ENCODE measurements at regions not wholly inside any gene's neighbourhood (a gene's known extent, or its start where the extent isn't known, plus 50 kb on each side); places are given as distances from the start of the nearest gene placed in this dataset.

DNA sequence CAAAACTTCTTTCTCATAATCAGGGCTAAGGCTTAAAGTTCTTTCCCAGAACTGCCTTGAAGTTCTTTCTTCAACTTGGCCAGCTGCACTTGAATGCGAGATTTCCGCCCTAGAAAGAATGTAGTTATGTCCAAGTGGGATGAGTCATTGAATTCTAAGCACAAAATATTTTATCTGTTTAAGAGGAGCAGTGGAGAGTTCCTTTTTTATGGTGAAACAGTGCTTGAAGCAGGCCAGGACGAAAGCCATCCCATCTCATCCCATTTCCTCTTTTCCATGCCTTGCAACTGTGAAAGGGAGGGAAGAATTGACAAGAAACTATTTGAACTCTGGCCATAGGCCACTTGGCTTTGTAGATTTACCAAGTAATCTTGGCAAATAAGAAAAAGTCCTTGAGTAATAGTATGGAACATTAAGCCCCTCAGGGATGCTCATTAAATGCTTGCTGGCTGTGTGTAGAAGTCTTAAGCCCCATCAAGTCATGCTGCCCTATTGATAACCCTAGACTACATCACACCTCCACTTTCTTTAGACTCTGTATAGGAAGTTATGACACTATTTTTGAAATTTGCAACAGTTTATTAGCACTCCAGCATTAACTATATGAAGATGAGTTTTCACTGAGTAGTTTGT is 174.5 kb downstream of the KCTD12 start:
- peak; percentile 97 for DNase-seq (ENCODE audit: low read depth)

DNA sequence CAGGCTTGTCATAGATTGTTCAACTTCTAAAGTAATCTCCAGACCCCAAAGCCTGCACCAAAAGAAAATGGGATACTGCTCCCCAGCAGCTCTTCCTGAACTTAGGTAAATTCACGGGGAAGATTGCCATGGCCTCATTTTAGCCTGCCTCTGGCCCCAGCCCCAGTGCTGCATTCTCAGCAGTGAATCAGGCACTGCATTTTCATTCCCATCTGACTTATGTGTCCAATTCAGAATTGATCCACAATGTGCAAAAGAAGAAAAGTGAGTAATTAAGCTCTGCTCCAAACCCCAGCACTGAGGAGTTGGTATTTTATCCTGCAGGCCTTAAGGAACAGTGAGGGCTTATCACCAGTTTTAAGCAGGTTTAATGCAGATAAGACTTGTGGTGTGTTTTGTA is 176.4 kb downstream of the KCTD12 start:
- no peak for DNase-seq (ENCODE audit: low read depth)

DNA sequence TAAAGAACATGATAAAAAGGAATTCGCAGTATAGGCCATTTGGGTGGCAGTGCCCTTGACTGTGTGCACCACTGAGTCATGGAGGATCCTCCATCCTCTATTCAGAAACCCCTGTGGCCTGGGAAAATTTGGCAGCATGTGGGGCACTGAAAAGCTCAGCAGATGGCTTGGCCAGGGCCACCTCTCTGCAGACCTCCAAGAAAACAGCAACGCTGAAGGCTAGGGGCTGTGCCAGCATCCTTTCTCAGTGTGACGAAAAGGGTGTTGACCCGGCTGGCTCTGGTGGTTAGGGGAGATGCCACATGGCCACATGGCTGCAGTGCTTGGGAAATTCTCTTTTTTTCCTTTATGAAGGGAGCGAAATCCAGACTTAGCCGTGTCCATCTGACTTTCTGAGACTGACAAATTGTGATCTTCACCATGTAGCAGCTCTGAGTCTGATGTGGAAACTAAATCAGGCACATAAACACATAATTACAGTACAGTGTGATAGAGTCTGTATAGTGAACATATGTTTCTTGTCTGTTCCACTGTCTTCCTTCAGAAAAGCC is 178.0 kb downstream of the KCTD12 start:
- peak; percentile 21 for DNase-seq (ENCODE audit: low read depth)

DNA sequence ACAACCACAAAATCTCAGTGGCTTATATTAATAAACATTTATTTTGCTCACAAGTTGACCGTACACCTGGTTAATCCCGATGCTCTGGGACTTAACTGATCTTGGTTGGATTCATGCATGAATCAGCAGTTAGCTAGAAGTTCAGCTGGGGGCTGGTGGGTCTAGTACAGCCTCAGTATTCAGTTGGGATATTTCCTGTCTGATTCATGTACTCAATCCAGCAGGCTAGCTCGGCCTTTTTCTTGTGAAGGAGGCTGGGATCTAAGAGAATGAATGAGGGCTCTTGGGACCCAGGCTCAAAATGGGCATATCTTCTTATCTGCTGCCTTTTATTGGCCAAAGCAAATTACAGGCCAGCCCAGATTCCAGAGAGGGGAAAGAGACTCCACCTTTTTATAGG is 178.8 kb downstream of the KCTD12 start:
- DNase-seq (ENCODE audit: low read depth), result no peak

DNA sequence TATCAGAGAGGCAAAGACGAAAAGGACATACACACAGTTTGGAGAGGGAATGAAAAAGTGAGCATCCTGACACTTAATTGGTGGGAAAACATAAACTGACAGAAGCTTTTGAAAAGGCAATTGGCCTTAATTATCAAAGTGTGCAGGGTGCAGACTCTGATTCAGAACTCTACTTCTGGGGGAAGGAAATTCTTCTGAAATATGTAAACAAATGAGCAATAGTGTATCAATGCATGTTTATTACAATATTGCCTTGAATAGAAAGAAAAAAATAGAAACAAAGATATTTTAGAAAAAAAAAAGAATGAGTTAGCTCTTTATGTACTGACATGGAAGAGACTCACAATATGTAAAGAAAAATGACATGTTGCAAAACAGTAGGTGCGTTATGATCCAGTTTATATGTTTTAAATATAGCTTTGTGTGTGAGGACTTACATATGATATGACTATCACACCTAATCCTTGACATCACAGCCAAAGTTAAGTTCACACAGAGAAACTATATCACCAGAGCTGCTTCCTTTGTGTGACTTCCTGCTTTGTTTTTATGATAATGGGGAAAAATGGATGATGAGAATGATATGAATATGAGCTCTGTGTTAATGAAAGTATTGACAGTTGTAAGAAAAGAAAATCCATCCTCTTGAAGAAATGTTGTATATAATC is 182.4 kb downstream of the KCTD12 start:
- DNase-seq (ENCODE audit: low read depth), result no peak

DNA sequence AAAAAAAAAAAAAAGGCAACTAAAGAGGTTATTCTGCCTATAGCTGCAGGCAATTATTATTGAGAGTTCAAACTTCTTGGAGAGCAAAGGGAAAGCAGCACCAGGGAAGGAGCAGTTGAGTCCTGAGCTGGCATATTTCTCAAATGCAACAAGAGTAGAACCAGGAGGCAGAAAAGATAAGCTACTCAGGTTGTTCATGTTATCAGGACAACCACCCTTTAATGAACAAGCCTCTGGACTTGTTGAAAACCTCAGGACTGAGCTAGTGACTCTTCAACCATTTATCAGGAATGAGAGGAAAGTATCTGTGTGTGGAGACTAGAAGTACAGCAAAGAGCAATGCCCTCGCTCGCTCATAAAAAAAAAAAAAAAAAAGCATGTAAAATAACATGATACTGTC is 183.0 kb downstream of the KCTD12 start:
- no peak for DNase-seq (ENCODE audit: low read depth)

DNA sequence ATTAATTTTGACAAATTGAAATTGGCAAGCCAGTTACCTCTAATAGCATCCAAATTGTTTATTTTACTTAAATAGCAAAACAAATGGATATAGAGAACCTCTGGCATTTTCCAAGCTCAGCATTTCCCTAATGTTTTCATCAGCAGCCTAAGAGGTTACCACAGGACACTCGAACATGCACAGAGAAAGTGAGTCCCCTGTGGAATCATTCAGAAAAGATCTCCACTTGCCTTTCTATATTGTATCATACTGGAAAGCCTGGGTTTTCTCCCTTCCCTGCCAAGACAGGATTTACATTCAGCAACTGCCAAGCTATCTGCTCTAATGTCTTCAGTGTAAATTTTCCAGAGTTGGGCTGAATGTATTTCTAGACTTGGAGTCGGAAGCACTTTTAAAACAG is 188.9 kb downstream of the KCTD12 start:
- peak; percentile 3 for DNase-seq (ENCODE audit: low read depth)

DNA sequence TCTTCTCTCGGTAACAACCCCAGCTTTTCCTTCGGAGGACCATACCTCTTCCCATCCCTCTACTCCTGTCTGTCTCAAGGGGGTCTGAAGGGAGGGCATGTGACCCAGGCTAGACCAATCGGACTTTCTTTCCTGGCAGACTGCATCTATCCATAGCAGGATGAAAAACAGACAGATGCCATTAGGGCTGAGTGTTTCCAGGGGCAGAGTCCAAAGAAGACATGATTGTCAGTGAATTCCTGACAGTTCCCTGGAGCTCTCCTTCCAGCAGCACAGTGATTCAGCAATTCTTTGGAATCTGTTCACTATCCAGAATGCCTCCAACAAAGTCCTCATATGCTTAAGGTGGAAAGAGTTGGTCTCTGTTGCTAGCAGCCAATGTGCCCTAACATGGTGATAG is 189.8 kb downstream of the KCTD12 start:
- peak; percentile 41 for DNase-seq (ENCODE audit: low read depth)

DNA sequence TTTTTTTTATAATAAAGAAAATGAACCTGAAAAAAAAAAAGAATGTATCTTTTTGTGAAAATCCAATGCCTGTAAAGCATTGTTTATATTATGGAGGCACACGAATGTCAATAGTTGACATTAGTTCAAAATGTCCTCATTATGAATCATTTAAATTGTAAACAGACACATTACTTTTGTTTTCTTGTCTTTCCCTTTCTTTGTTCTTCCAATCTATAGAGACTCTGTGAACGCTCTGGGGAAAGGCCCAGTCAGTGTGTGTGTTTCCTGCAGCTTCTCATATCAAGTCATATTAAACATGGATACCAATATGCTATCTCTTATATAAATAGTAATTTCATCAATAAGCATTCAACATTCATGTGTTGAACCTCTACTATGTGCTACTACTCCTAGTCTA is 193.1 kb downstream of the KCTD12 start:
- DNase-seq (ENCODE audit: low read depth), result no peak

DNA sequence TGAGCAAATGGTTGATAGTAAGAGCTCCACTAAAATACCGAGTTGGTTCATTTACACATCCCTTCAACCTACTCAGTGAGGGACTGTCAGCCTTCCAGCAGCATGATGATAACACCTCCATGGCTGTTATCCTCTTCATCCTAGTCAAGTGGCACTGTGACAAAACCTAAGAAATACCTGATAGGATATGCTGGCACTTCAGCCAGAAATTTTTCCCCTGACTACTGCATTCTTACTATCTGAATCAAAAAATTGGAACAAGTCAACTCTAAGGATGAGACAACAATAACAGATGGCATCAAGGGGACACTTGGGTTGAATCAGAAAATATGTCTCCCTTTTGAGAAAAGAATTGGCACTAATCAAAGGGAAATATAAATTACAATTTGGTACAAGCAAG is 193.9 kb downstream of the KCTD12 start:
- no peak for DNase-seq (ENCODE audit: low read depth)

DNA sequence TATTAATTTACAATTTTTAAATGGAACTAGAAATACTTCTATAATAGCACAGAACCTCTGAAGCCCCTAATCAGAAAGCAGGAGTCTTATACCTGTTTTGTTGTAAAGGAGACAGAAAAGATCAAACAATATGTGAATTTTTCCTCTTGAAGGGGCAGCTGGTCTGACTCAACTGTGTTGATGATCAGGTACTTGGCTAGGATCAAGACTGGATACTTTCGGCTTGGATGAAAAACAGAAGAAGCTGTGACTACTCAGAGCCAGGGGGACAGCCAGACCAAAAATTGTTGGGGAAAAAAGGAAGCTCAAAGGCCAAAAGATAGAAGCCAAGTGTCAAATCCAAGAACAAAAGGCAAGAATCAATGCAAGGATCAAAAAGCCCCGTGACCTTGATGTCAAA is 195.6 kb downstream of the KCTD12 start:
- DNase-seq (ENCODE audit: low read depth), result no peak

DNA sequence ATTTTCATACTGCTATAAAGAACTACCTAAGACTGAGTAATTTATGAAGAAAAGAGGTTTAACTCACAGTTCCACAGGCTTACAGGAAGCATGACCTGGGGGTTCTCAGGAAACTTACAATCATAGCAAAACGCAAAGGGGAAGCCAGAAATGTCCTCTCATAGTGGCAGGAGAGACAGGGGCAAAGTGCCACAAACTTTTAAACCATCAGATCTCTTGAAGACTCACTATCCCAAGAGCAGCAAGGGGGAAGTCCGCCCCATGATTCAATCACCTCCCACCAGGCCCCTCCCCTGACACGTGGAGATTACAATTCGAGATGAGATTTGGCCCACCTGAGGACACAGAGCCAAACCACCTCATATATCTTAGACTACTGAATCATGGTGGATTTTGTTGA is 198.7 kb downstream of the KCTD12 start:
- no peak for DNase-seq (ENCODE audit: low read depth)

DNA sequence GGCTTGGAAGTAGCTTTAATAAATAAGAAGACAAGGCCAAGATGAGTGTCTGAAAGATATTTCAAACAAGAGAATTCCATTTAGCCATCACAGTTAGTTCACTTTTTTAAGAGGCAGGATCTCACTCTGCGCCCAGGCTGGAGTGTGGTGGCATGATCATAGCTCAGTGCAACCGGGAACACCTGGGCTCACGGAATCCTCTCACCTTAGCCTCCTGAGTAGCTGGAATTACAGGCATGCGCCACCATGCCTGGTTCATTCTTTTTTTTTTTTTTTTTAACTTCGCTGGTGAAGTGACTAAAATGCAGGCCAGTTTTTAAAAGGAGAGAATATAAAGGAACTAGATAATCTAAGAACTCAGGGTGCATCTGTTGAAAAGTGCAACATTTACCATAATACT is 200.3 kb downstream of the KCTD12 start:
- no peak for DNase-seq (ENCODE audit: low read depth)

DNA sequence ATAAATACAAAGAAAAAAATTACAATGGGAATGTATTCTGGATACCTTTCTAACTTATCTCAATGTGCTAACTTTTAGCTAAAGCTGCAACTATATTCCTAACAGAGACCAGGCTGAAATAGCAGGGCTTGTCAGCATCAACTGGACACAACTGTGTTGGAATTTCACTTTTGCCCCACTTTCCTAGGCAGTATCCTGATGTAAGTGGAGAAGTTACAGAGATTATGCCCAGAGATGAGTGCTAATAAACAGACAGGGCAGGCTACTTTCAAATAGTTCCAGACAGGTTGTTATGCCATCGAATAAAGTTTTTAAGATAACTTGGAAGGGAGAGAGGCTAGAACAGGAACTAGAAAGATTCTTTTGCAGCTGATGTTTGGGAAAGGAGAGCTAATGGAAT is 201.9 kb downstream of the KCTD12 start:
- DNase-seq (ENCODE audit: low read depth), result peak; percentile 50

DNA sequence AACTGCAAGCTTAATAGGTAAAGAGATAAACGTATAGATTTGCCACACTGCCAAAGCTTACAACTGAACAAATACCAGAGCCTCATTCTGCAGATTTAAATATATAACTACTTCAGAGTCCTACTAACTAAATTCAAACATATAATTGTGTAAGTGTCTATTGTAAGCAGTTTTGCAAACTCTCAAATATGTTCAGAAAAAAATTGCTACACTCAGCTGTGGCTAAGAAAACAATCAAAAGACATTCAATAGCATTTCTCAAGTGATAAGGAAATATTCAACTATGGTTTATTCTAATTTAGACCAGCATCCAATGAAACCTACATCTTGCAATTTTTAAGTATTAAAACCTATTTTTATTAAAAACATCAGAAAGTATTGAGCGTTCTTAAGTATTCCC is 202.4 kb downstream of the KCTD12 start:
- peak; percentile 69 for DNase-seq (ENCODE audit: low read depth)

DNA sequence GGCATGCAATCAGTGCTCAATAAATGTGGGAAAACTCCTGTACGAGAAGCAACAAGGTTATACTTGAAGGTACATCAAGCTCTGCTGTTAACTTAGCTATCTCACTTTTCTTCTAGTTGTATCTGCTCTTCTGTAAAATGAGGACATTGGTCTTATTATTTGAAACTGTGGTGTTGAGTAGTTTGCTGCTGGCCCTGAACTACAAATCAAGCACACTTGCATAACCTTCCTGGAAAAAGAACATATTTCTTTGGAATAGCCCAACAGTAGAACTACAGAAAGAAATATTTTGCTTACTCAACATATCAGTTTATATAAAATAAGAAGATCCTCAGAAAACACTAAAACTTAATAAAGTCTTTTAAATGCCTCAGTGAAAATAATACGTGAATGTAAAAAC is 203.0 kb downstream of the KCTD12 start:
- DNase-seq (ENCODE audit: low read depth), result peak; percentile 44

DNA sequence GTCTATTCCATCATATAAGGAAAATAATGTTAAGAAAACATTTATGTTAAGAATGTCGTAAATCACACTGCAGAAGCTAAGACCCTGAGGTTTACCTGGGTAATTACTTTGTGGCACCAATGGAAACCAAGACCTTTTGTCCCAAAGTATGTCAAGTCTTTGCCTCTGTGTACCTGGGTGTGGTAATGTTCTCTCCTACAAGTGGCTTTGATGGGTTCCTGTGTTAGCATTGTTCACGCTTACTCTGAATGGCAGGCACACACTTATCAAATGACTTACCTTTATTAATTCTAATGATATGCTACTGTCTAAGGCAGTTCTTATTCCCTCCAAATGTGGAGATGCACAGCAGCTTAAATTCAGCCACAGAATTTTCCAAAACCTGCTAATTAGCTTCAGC is 206.1 kb downstream of the KCTD12 start:
- DNase-seq (ENCODE audit: low read depth), result no peak

DNA sequence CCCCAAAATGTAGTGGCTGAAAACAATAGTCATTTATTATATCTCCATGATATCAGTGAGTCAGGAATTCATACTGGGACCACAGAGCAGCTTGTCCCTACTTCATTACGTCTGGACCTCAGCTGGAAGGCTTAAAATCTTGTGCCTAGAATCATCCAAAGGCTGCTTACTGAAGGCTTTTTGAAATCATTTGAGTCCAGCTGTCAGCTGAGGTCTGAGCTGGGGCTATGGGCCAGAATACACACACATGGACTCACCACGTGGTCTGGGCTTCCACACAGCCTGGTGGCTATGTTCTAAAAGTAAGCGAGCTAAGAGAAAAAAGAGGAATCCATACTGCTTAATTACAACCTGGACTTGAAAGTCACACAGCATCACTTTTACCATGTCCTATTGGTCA is 209.2 kb downstream of the KCTD12 start:
- peak; percentile 23 for DNase-seq (ENCODE audit: low read depth)

DNA sequence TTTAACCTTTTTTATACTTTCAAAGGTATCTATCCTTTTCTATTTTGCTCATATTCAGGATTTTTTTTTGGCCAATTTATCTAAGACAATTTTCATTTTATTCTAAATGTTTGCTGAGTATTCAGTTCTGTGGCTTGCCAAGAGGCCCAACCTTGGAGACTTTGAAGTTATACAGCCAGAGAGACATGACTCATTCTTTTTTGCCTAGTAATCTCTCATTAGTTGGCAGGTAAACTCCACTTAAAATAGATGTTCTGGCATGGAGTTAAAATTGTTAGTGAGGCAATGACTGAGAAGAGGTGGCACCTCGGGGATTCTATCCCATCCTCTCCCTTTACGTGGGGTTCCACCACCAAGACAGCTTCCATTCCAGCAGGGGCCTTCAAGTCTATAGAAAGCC is 213.8 kb downstream of the KCTD12 start:
- DNase-seq (ENCODE audit: low read depth), result peak; percentile 2

DNA sequence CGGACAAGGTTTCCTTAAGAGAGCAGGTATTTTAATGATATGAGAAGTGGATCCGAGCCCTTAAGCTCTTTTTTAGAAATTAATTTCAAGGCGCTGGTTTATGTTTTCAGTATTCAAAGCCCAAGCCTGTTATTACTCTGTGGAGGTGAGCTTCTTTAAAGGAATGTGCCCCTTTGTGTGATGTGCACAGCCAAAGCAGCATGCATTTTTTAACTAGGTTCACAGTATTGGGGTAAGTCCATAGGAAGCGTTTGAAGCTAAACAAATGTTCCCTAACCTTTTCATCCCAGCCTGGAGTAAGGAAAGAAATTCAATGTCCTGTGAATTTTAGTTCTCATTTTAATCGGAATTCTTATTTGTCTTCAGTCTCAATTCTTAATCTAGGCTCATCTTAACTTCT is 217.5 kb downstream of the KCTD12 start:
- DNase-seq (ENCODE audit: low read depth), result no peak

DNA sequence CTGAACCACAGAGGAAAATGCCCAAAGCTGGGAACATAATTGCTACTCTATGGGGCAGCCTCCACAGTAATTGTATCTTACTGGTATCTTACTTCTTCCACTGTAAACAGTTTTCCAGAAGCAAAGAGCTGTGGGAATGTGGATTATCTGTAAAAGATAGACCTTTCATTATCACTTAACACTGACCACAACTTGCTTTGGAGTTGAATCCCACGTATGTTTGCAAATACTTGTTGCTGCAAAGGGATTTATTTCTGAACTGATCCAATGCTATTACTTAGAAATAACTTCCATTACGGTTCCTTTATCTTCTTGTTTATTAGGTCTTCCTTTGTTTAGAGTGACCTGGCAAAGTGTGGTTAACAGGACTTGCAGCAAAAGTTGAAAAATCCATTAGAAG is 218.1 kb downstream of the KCTD12 start:
- DNase-seq (ENCODE audit: low read depth), result no peak

DNA sequence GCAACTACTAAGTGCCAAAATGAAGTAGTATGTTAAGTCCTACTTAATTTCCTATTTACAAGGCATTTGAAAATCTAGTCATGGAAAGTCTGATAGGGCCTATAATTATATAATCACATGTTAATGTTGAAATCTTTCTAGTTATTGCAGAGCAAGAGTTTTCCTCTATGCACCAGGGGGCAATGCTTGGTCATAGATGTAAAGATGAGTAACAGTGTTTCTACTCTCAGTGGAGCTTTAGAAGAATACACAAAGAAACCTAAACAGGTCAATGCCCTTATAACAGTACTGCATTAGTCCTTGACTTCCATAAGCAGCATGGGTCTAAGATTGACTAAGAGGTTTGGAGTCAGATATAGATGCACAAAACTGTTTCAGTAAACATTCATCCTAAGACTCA is 218.7 kb downstream of the KCTD12 start:
- DNase-seq (ENCODE audit: low read depth), result peak; percentile 74

DNA sequence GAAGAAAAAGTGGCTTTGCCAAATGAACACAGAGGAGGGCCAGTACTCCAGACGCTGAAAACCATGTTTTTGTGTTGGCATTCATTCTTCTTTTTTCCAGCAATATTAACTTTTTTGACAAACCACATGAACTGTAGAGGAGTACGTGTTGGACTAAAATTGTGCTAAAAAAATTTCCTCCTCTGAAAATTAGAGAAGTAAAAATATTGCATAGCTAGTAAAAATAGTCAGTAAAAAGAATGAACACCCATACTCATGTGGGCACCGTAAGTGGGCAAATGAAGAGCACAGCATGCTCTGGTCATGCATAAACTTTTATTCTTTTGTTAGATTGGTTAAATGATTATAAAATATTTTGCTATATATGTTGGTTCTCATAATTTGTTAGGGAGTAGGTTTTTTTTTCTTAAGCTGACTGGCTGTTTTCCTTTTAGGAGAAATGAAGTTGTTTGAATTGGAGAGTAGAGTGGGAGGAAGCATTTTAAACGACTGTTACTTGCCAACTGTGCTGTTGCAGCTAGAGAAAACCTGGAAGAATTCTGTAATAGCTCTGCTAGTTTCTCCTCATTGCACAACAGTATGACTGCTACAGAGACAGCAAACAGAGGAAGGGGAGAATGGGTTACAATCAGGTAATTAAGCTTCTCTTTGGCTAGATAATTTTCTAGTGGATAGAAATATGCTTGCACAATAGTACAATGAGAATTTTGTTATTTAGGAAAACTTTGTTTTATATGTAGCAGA is 222.4 kb downstream of the KCTD12 start:
- peak; percentile 49 for DNase-seq (ENCODE audit: low read depth)
